Adrenal gland (tissue), 9 donors: ENCODE measurements at regions not wholly inside any gene's neighbourhood (a gene's known extent, or its start where the extent isn't known, plus 50 kb on each side); places are given as distances from the start of the nearest gene placed in this dataset.

Source experiments
- DNase-seq, 7 donors: peaks; one replicate each; pipeline ENCODE4 v3.0.0-alpha.2; 2019 to 2020
- H3K27ac ChIP-seq, 5 donors: fragments of 200-600 bp; sonication (generic) in 4 of 5; 1 replicate in 3 of 5; 2 replicates in 2 of 5; pipeline versions ENCODE4 v1.5.1 to v1.8.0; 2016 to 2020; ENCODE audit warnings: mild to moderate bottlenecking in 1 of 5
- H3K27me3 ChIP-seq: fragments of 200-600 bp; 2 replicates; pipeline ENCODE4 v1.8.0; 2021
- H3K36me3 ChIP-seq, 2 donors: fragments of 200-600 bp; replicated peaks in 1 of 2; 1 replicate in 1 of 2; 2 replicates in 1 of 2; pipeline versions ENCODE4 v1.5.1 to v1.8.0; 2018 to 2022
- H3K4me1 ChIP-seq, 2 donors: fragments of 200-600 bp; replicated peaks in 1 of 2; 1 replicate in 1 of 2; 2 replicates in 1 of 2; pipeline versions ENCODE4 v1.5.1 to v1.8.0; 2018 to 2021
- H3K4me3 ChIP-seq, 4 donors: fragments of 200-600 bp; sonication (generic) in 3 of 4; one replicate each; pipeline ENCODE4 v1.5.1; 2016 to 2018
- H3K9me3 ChIP-seq, 3 donors: fragments of 200-600 bp; sonication (generic) in 1 of 3; replicated peaks in 1 of 3; 1 replicate in 2 of 3; 2 replicates in 1 of 3; pipeline versions ENCODE4 v1.5.1 to v1.8.0; 2016 to 2021
- POLR2A ChIP-seq, 2 donors: fragments of 450-650 bp; IDR thresholded peaks; one replicate each; pipeline ENCODE4 v1.6.1; 2017; ENCODE audit warnings: antibody characterized with exemption in 2 of 2, mild to moderate bottlenecking in 2 of 2, moderate library complexity in 1 of 2
- WGBS, 4 donors: extraction: QIAGEN DNeasy Blood & Tissue Kit in 2 of 4; methylation state at CpG; one replicate each; pipeline versions ENCODE4 v1.1.5 to v1.1.7; 2013 to 2017; 5-methylcytosine and 5-hydroxymethylcytosine counted together
- intact Hi-C, 2 donors: fragments of 100-400 bp; cut with DNase I; formaldehyde crosslinking; loops; one replicate each; pipeline versions ENCODE4 v1.14.1 to v1.15.0; 2022 to 2023
- TF ChIP-seq, protein P1 (sequence below), 6 experiments: fragments of 450-650 bp in 4 of 6; fragments of 200-600 bp in 2 of 6; sonication (generic) in 1 of 6; IDR thresholded peaks; 1 replicate in 5 of 6; 2 replicates in 1 of 6; pipeline versions ENCODE4 v1.5.1 to v1.8.0; 2016 to 2021; ENCODE audit warnings: antibody characterized with exemption in 6 of 6, mild to moderate bottlenecking in 2 of 6, moderate library complexity in 1 of 6
- donor health status: healthy with polysubstance abuse.
- donor health status: Bipolar disorder and iron deficiency.
- donor health status: DM: yes; HTN: yes; CAD: no.
- donor health status: DM: no; HTN: no; CAD: no.
- donor health status: DM: no; HTN: no; CAD: no.

DNA sequence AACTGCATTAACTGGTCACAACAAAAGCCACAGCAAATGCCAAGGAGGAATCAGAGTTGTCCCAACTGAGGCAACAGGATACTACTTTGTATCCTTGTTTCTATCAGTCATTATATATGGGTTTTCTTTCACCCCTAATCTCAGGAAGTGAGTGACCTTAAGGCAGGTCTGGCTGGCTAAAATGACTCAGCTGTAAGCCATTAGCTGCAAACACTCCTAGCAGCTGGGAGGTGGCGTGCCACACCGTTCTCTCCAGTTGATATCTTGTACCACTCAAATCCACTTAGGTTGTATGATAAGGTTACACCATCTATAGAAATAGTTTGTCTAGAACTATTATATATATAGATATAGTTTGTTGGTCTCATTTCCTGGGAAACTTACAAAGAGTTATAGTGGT, 171.1 kb upstream of the MC4R start:
- WGBS, 4 donors = 88 to 100% (median 94%) methylated on average over 2 of the region's 2 CpGs
- no peaks in the 10 kb centered on the region for H3K27me3 ChIP-seq
- no peaks in the 10 kb centered on the region for H3K9me3 ChIP-seq
- no peak for DNase-seq
- TF ChIP-seq, protein P1, sequence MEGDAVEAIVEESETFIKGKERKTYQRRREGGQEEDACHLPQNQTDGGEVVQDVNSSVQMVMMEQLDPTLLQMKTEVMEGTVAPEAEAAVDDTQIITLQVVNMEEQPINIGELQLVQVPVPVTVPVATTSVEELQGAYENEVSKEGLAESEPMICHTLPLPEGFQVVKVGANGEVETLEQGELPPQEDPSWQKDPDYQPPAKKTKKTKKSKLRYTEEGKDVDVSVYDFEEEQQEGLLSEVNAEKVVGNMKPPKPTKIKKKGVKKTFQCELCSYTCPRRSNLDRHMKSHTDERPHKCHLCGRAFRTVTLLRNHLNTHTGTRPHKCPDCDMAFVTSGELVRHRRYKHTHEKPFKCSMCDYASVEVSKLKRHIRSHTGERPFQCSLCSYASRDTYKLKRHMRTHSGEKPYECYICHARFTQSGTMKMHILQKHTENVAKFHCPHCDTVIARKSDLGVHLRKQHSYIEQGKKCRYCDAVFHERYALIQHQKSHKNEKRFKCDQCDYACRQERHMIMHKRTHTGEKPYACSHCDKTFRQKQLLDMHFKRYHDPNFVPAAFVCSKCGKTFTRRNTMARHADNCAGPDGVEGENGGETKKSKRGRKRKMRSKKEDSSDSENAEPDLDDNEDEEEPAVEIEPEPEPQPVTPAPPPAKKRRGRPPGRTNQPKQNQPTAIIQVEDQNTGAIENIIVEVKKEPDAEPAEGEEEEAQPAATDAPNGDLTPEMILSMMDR (IDR thresholded peaks at IDR 0.05) = no peak
- TF ChIP-seq POLR2A (IDR thresholded peaks at IDR 0.05) = no peak
- H3K4me3 ChIP-seq = no peak overlapping the region
- H3K36me3 ChIP-seq = no peaks in the 10 kb centered on the region
- no peaks in the 10 kb centered on the region for H3K4me1 ChIP-seq
- H3K27ac ChIP-seq = no peak overlapping the region
- intact Hi-C loops = no loop called here

DNA sequence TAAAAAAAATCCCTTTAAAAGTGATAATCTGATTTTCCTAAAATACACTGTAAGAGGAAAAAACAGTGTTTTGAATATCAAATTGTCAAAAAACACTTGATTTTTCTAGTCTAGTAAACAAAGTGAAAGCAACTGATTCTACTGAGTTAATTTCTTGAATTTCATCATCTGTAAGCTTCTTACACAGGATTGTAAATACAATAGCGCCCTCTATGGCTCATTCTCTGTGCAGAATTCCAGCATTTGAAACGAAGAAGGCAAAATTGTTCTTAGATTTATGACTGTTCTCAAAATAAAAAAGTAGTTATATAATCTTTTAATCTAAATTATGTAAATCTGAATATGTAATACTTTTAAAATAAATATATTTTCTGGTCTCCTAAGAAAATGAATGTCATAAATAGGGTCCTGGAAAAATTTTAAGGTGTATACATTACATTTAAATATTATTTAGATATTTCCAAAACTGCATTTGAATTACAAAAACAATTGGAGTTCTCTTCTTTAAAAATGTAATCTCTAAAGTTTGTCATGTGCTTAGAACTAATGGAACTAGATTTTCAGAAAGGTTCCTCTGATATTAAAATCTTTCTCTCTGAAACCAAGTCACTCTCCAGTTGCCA, 176.9 kb upstream of the MC4R start:
- TF ChIP-seq, protein P1 (IDR thresholded peaks at IDR 0.05) = peak; percentile 49 to 83 (median 70)
- no peak for TF ChIP-seq POLR2A (IDR thresholded peaks at IDR 0.05)
- Histone ChIP-seq H3K27me3 (no peaks in the 10 kb centered on the region), H3K4me3 (no peak overlapping the region), H3K27ac (no peak overlapping the region), H3K36me3 (no peaks in the 10 kb centered on the region), H3K9me3 (no peaks in the 10 kb centered on the region), H3K4me1 (no peaks in the 10 kb centered on the region)
- 0 to 2% (median 1%) methylated on average over 2 of the region's 2 CpGs for WGBS, 4 donors
- intact Hi-C loops = loop anchor here in 1 of 2 donors (5.0 kb wide), 1 partner anchor 712 kb away; no protein-coding TSS in a partner anchor
- peak in 4 of 7 donors; percentile 28 to 59 (median 38) for DNase-seq

DNA sequence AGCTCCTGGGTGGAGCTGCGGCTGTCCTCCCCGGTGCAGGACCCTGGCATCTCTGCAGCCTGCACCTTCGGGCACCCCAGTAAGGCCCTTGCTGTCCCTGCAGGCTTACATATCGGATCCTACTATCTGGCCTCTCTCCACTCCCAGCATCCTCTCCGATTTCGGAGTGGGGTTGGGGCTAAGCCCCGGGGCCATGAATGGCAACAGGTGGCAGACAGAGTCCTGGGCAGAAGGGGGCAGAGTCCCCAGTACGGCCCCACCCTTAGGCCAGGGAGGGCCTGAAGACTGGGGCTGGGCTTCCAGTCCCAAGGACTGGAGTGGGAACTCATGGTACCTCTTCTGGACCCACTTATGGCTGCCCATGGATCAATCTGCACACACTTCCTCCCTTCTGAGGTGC, 180.4 kb upstream of the MC4R start:
- intact Hi-C loops = loop anchor here (5.0 to 10.0 kb wide), 2 partner anchors 558 to 566 kb away; no protein-coding TSS in a partner anchor
- TF ChIP-seq POLR2A (IDR thresholded peaks at IDR 0.05) = no peak
- TF ChIP-seq, protein P1 (IDR thresholded peaks at IDR 0.05) = no peak
- Histone ChIP-seq H3K4me1 (no peaks in the 10 kb centered on the region), H3K36me3 (no peaks in the 10 kb centered on the region), H3K4me3 (no peak overlapping the region), H3K9me3 (no peaks in the 10 kb centered on the region), H3K27ac (no peak overlapping the region), H3K27me3 (no peaks in the 10 kb centered on the region)
- 67 to 95% (median 91%) methylated on average over 1 to 8 of the region's 8 CpGs for WGBS, 4 donors
- no peak for DNase-seq

DNA sequence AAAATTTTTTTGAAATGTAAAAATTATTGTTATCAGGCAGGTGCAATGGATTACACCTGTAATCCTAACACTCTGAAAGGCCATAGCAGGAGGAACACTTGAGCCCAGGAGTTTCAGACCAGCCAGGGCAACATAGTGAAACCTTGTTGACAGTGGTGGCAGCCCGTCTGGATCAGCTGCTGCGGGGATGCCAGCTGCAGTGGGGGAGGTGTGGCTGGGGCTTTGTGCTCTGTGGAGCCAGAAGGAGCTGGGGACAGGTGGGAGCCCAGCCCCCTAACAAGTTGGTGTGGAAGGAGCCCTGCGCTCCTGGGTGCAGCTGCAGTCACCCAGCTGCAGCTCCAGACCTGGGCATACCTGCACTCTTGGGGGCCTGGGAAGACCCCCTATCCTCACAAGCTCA, 182.4 kb upstream of the MC4R start:
- intact Hi-C loops = loop anchor here (5.0 to 10.0 kb wide), 2 partner anchors 560 to 568 kb away; no protein-coding TSS in a partner anchor
- Histone ChIP-seq H3K27ac (no peak overlapping the region), H3K36me3 (no peaks in the 10 kb centered on the region), H3K9me3 (no peaks in the 10 kb centered on the region), H3K4me1 (no peaks in the 10 kb centered on the region), H3K4me3 (no peak overlapping the region), H3K27me3 (no peaks in the 10 kb centered on the region)
- TF ChIP-seq, protein P1 (IDR thresholded peaks at IDR 0.05) = no peak
- TF ChIP-seq POLR2A (IDR thresholded peaks at IDR 0.05) = no peak
- DNase-seq = no peak
- WGBS, 4 donors = 55 to 90% (median 72%) methylated on average over 3 of the region's 3 CpGs
